Transverse colon (tissue), 4 donors: ENCODE measurements at regions not wholly inside any gene's neighbourhood (a gene's known extent, or its start where the extent isn't known, plus 50 kb on each side); places are given as distances from the start of the nearest gene placed in this dataset.

Experiments
- DNase-seq: peaks from one replicate; pipeline ENCODE4 v3.0.0-alpha.2; 2019
- H3K27ac ChIP-seq, 4 donors: fragments of 200-600 bp; sonication (generic); 2 replicates each; pipeline ENCODE4 v1.5.1; 2016 to 2018; ENCODE audit warnings: inconsistent platforms in 4 of 4
- H3K27me3 ChIP-seq: fragments of 200-600 bp; sonication (generic); 2 replicates; pipeline ENCODE4 v1.5.1; 2017; ENCODE audit warnings: inconsistent platforms
- H3K36me3 ChIP-seq, 4 donors: fragments of 200-600 bp; sonication (generic); 2 replicates each; pipeline ENCODE4 v1.5.1; 2017 to 2019; ENCODE audit warnings: inconsistent platforms in 4 of 4
- H3K4me1 ChIP-seq, 4 donors: fragments of 200-600 bp; sonication (generic); 2 replicates each; pipeline ENCODE4 v1.5.1; 2017 to 2020; ENCODE audit warnings: inconsistent platforms in 4 of 4
- H3K4me3 ChIP-seq, 4 donors: fragments of 200-600 bp; sonication (generic); 1 replicate in 1 of 4; 2 replicates in 3 of 4; pipeline versions ENCODE4 v1.5.1 to v1.6.1; 2017 to 2019; ENCODE audit warnings: inconsistent platforms in 4 of 4
- H3K9me3 ChIP-seq, 2 donors: fragments of 200-600 bp; sonication (generic); 2 replicates each; pipeline ENCODE4 v1.5.1; 2017 to 2019; ENCODE audit warnings: inconsistent platforms in 2 of 2
- EP300 ChIP-seq: sonication (generic); formaldehyde crosslinking; IDR thresholded peaks from one replicate; pipeline ENCODE4 v1.6.1; 2017; ENCODE audit warnings: antibody characterized with exemption, low read depth
- POLR2A ChIP-seq: fragments of 450-650 bp; IDR thresholded peaks from one replicate; pipeline ENCODE4 v1.6.1; 2016; ENCODE audit warnings: antibody characterized with exemption, mild to moderate bottlenecking, moderate library complexity
- POLR2AphosphoS5 ChIP-seq, 3 donors: sonication (generic); formaldehyde crosslinking; IDR thresholded peaks; one replicate each; pipeline ENCODE4 v1.6.1; 2016; ENCODE audit warnings: antibody characterized with exemption in 3 of 3
- WGBS, 2 donors: methylation state at CpG; one replicate each; pipeline ENCODE4 v1.1.5; 2018; ENCODE audit warnings: low coverage in 1 of 2; 5-methylcytosine and 5-hydroxymethylcytosine counted together
- in situ Hi-C, 4 donors: fragments of 200-750 bp; cut with MboI; loops; one replicate each; pipeline versions ENCODE4 v1.15.0 to v1.15.1; 2017; ENCODE audit warnings: low sequenced_read_pairs in 3 of 4, low pct_ligation_motif_present in 1 of 4, low pct_unique_long_range_greater_than_20kb in 1 of 4
- intact Hi-C: fragments of 100-400 bp; cut with DNase I; formaldehyde crosslinking; loops from one replicate; pipeline ENCODE4 v1.15.1; 2023; ENCODE audit warnings: low total_unique reads
- TF ChIP-seq, protein P1 (sequence below), 5 experiments: fragments of 200-600 bp in 3 of 5; fragments of 450-650 bp in 2 of 5; sonication (generic) in 3 of 5; IDR thresholded peaks; 1 replicate in 2 of 5; 2 replicates in 3 of 5; pipeline ENCODE4 v1.5.1; 2016 to 2017; ENCODE audit warnings: antibody characterized with exemption in 5 of 5, inconsistent platforms in 3 of 5, mild to moderate bottlenecking in 2 of 5, moderate library complexity in 1 of 5

DNA sequence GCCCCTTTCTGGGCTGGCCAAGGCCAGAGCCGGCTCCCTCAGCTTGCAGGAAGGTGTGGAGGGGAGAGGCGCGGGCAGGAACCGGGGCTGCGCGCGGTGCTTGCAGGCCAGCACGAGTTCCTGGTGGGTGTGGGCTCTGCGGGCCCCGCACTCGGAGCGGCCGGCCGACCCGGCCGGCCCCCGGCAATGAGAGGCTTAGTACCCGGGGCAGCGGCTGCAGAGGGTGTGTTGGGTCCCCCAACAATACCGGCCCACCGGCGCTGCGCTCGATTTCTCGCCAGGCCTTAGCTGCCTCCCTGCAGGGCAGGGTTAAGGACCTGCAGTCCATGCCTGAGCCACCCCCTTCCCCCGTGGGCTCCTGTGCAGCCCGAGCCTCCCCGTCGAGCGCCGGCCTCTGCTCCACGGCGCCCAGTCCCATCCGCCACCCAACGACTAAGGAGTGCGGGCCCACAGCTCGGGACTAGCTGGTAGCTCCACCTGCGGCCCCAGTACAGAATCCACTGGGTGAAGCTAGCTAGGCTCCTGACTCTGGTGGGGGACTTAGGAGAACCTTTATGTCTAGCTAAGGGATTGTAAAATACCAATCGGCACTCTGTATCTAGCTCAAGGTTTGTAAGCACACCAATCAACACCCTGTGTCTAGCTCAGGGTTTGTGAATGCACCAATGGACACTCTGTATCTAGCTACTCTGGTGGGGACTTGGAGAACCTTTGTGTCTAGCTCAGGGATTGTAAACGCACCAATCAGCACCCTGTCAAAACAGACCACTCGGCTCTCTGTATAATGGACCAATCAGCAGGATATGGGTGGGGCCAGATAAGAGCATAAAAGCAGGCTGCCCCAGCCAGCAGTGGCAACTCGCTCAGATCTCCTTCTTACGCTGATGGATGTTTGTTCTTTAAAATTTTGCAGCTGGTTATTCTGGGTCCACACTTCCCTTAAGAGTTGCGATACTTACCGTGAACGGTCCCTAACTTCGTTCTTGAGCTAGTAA is 167.4 kb upstream of the RREB1 start:
- in situ Hi-C loops, result no loop called here
- TF ChIP-seq EP300, result no peak
- TF ChIP-seq, protein P1, sequence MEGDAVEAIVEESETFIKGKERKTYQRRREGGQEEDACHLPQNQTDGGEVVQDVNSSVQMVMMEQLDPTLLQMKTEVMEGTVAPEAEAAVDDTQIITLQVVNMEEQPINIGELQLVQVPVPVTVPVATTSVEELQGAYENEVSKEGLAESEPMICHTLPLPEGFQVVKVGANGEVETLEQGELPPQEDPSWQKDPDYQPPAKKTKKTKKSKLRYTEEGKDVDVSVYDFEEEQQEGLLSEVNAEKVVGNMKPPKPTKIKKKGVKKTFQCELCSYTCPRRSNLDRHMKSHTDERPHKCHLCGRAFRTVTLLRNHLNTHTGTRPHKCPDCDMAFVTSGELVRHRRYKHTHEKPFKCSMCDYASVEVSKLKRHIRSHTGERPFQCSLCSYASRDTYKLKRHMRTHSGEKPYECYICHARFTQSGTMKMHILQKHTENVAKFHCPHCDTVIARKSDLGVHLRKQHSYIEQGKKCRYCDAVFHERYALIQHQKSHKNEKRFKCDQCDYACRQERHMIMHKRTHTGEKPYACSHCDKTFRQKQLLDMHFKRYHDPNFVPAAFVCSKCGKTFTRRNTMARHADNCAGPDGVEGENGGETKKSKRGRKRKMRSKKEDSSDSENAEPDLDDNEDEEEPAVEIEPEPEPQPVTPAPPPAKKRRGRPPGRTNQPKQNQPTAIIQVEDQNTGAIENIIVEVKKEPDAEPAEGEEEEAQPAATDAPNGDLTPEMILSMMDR (IDR thresholded peaks at IDR 0.05), result no peak
- TF ChIP-seq POLR2A, result no peak
- no peak for TF ChIP-seq POLR2AphosphoS5 (IDR thresholded peaks at IDR 0.05)
- peaks cover 0 to 8% (median 0%) of the 10 kb centered on the region in 4 donors for H3K4me1 ChIP-seq
- intact Hi-C loops, result no loop called here
- no peaks in the 10 kb centered on the region for H3K27me3 ChIP-seq
- 65 to 90% methylated on average over 4 to 23 of the region's 47 CpGs for WGBS, 2 donors
- H3K36me3 ChIP-seq, result no peaks in the 10 kb centered on the region
- no peaks in the 10 kb centered on the region for H3K9me3 ChIP-seq
- H3K4me3 ChIP-seq, result no peak overlapping the region
- H3K27ac ChIP-seq, result no peak overlapping the region
- DNase-seq, result no peak

DNA sequence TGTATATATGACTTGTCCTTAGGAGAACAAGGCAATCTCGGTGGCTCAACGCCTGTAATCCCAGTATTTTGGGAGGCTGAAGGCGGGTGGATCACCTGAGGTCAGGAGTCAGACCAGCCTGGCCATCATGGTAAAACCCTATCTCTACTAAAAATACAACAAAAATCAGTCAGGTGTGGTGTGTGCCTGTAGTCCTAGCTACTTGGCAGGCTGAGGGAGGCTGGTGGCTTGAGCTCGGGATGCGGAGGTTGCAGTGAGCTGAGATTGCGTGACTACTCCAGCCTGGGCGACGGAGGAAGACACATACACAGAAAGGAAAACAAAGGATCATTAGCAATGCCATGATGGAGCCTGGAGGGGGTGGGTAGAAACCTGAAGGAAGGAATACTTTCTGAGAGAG is 166.6 kb upstream of the RREB1 start:
- TF ChIP-seq POLR2AphosphoS5 (IDR thresholded peaks at IDR 0.05), result no peak
- TF ChIP-seq, protein P1 (IDR thresholded peaks at IDR 0.05), result no peak
- no peak for TF ChIP-seq POLR2A
- no peak for TF ChIP-seq EP300
- Histone ChIP-seq H3K36me3 (no peaks in the 10 kb centered on the region), H3K9me3 (no peaks in the 10 kb centered on the region), H3K27me3 (no peaks in the 10 kb centered on the region), H3K4me1 (peaks cover 0 to 8% (median 0%) of the 10 kb centered on the region in 4 donors), H3K4me3 (no peak overlapping the region), H3K27ac (no peak overlapping the region)
- intact Hi-C loops, result no loop called here
- 92 to 95% methylated on average over 6 to 8 of the region's 8 CpGs for WGBS, 2 donors
- in situ Hi-C loops, result no loop called here
- DNase-seq, result no peak

DNA sequence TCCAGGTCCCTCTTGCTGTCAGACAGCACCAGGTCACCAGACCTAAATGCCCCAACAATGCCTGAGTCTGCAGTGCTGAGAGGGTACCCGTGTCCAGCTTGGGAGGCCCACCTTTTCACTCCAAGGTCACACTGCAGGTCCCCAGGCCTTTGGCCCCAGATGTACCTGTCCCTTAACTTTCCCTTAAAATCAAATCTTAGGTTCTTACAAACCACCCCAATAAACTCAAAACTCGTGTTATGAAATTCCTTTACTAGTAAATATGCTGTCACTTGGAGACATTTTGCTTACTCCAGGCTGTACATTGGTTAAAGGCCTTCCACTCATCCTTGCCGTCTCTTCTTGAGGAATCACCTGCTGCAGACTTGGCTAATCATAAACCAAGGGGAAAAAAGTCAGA is 165.7 kb upstream of the RREB1 start:
- H3K4me1 ChIP-seq, result peaks cover 0 to 13% (median 0%) of the 10 kb centered on the region in 4 donors
- H3K9me3 ChIP-seq, result no peaks in the 10 kb centered on the region
- H3K4me3 ChIP-seq, result no peak overlapping the region
- intact Hi-C loops, result no loop called here
- no peaks in the 10 kb centered on the region for H3K36me3 ChIP-seq
- H3K27ac ChIP-seq, result no peak overlapping the region
- TF ChIP-seq, protein P1 (IDR thresholded peaks at IDR 0.05), result no peak
- TF ChIP-seq POLR2AphosphoS5 (IDR thresholded peaks at IDR 0.05), result no peak
- no peak for TF ChIP-seq POLR2A
- TF ChIP-seq EP300, result no peak
- no peaks in the 10 kb centered on the region for H3K27me3 ChIP-seq
- in situ Hi-C loops, result no loop called here
- DNase-seq, result no peak
- WGBS, 2 donors, result 57 to 72% methylated on average over 2 to 3 of the region's 3 CpGs

DNA sequence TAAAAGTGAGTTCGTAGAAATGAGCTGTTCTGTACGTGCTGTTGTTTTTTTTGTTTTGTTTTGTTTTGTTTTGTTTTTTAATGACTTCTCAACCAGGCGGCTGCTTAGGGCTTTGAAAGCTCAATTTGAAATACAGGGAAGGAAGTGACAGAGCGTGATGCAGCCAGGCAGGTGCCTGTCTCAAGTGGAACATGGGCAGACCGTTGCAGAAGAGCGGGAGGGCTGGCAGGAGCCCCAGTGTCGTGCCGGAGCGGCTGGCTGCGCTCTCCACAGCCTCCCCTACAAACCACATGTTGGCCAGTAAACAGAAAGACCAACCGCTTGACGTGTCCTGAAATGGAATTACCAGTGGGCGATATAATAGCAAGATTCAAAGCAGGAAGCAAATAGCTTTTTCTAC is 164.9 kb upstream of the RREB1 start:
- in situ Hi-C loops (no loop called here), intact Hi-C loops (no loop called here)
- Histone ChIP-seq H3K27ac (no peak overlapping the region), H3K36me3 (no peaks in the 10 kb centered on the region), H3K4me3 (no peak overlapping the region), H3K9me3 (no peaks in the 10 kb centered on the region), H3K4me1 (peaks cover 0 to 14% (median 0%) of the 10 kb centered on the region in 4 donors), H3K27me3 (no peaks in the 10 kb centered on the region)
- no peak for TF ChIP-seq POLR2AphosphoS5 (IDR thresholded peaks at IDR 0.05)
- TF ChIP-seq EP300, result no peak
- no peak for TF ChIP-seq POLR2A
- WGBS, 2 donors, result 31 to 48% methylated on average over 4 to 13 of the region's 13 CpGs
- peak; percentile 24 for DNase-seq
